Right renal cortex interstitium (tissue), 3 donors: ENCODE measurements at regions not wholly inside any gene's neighbourhood (a gene's known extent, or its start where the extent isn't known, plus 50 kb on each side); places are given as distances from the start of the nearest gene placed in this dataset.
"Not testable (repeated sequence)": the region's sequence is repeated elsewhere in the genome, so short reads cannot be mapped to it uniquely, and the experiment has no call there.

ENCODE experiments used
- DNase-seq, 3 donors: peaks; one replicate each; pipeline ENCODE4 v3.0.0-alpha.2; 2013; ENCODE audit warnings: low read depth in 3 of 3, low spot score in 2 of 3

DNA sequence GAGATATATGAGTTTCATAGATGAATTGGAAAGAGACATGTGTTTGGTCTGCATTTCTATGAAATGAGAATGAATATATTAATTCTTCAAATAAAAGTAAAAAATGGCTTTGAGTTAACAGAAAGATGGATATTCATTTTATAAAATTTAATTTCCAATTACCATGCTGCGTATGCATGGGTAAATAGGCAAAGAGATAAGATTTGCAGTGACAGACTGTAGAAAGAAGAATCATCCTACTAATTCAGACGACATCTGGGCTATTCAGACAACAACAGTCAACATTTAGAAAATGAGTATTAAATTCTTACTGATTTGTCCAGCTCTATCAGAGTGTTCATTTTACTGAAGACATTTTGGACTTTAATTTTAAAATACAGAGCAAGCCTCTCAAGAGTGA, 602.2 kb upstream of the NRSN1 start:
- no peak for DNase-seq

DNA sequence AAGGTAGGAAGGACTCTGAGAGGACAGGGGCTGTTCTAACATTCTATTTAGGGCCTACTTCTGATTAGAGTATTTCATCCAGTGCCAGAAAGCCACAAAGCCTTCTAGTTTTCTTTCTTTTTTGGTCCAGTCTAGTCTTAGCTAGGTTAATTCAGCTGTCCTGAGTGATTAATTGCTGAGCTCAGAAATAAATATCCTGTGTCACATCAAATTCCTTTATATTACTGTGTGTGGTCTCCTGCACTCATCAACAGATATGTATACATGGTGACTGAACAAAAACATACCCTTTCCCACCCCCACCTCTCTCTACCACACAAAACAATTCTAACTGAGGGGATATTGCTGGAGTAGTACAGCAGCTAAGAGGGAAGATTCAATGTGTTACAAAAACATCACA, 601.5 kb upstream of the NRSN1 start:
- DNase-seq, result peak in 1 of 3 donors; percentile 31

DNA sequence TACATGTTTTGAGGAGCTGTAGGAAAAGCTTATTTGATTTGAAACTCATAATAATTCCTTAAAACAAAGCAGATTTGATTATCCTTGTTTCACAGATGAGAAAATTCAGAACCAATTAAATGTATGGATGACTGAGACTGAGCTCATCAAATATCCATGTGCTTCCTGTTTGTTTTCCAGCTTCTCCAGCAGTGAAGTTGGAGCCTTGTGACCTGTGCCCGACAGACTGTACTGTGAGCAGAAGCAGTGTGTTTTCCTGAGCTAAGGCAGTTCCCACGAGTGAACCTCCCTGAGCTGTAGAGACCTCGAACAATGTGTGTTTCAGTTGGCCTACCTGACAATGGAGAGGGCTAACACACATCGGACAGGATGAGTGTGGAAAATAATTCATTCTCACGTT, 599.5 kb upstream of the NRSN1 start:
- no peak for DNase-seq

DNA sequence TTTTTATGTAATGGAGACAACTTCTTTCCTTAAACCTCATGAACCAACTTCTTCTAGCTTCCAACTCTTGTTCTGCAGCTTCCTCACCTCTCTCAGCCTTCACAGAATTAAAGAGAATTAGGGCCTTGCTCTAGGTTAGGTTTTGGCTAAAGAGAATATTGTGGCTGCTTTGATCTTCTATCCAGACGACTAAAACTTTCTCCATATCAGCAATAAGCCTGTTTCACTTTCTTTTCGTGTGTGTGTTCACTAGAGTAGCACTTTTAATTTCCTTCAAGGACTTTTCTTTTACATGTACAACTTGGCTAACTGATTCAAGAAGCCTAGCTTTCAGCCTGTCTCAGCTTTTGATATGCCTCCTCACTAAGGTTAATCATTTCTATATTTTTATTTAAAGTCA, 596.1 kb upstream of the NRSN1 start:
- no peak for DNase-seq

GRCh38 chr6:23531666-23532065, 594.3 kb upstream of the NRSN1 start:
- no peak for DNase-seq

GRCh38 chr6:23532227-23532626, 593.8 kb upstream of the NRSN1 start:
- DNase-seq, result no peak

DNA sequence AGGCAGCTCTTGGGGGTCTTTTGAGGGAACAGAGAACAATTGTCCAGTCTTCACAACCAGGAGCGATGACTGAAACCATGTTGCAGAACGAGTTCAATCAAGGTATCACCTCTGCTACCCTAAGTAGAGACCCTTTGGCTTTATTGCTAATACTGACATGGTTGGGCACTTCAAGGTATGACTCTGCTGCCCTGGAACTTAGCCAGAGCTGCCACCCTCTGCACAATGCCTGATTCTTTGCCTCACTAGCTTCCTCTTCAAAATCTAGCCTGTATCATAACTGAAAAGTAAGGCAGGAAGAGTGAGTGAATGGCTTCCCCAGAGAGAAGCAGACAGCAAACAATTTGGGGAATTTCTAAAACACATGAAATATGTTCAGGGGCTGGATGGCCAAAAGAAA, 592.7 kb upstream of the NRSN1 start:
- DNase-seq, result no peak

DNA sequence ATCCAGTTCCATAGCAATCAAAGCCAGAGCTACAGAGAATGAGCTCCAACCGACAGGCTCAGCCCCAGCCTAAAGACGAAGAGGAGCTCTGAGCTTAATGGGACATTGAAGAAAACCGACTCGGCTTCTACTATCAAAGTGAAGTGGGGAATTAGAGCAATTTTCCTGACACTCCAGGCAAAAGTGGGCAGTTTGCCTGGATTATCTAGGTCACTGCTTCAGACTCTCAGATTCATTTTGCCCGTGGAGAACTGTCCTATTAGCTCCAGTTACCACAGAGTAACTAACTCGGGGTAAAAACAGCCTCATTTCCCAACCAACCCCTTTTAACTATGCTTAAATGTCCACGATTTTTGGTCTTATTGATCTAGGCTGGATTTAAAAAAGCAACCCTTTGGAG, 592.1 kb upstream of the NRSN1 start:
- DNase-seq, result no peak

DNA sequence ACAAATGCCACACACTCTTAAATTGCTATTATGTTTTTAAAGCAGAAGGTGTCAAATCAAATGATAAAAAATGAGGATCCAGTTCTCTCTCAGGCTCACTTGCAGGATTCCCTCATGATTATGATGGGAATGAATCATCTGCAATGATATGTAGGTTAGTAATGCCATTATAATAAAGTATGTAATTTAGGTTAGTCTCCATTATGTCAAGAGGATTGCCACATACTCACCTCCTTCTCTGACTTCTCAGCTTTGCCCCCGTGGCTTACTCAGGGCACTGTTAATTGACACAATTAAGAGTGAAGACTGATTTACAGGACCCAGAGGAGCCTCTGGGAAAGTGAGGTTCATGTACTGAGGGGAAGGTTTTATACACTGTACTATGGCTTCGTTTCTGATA, 591.7 kb upstream of the NRSN1 start:
- no peak for DNase-seq

GRCh38 chr6:23535101-23535500, 590.9 kb upstream of the NRSN1 start:
- no peak for DNase-seq

DNA sequence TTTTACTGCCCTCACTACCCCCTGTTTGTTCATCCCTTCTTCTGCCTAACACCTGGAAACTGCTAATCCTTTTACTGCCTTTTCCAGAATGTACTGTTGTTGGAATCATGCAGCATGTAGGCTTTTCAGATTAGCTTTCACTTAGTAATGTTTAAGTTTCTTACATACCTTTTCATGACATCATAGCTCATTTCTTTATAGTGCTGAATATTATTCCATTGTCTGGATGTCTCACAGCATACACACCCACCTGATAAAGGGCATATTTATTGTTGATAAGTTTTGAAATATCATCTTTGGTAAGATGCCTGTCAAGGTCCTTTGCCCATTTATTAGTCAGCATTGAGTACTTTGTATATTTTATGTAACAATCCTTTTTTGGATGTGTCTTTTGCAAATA, 588.2 kb upstream of the NRSN1 start:
- DNase-seq, result no peak

- DNase-seq, result no peak
Measured at GRCh38 chr6:23547851-23548250, 578.2 kb upstream of the NRSN1 start.

GRCh38 chr6:23554953-23555352, 571.1 kb upstream of the NRSN1 start:
- not testable (repeated sequence) for DNase-seq

DNA sequence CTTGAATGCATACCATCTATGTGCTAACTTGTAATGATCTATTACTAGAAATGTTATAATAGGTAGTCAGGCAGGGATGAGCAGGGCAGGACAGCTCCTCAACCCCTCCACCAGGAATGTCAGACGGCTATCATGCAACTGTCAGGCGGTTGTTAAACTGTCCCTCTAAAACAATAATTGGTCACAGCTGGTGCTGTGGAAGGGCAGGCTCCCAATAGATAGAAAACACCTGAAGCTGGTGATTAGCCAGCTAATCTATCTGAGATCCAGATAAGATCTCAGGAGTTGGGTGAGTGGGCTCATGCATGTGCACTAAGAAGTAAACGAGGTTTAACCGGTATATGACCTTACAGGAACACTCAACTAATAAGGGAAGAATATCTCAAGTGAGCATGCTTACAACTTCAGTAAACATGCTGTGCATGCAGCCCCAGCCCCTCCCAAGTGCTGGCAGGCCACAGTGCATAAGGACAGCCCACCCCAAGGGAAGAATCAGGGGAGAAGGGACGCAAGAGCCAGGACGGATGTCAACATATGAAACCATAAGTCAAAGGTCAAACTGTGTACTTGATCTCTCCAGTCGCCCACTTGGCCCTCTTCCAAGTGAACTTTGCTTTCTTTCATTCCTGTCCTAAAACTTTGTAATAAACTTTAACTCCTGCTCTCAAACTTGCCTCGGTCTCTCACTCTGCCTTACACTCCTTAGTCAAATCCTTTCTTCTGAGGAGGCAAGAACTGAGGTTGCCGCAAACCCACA, 566.2 kb upstream of the NRSN1 start:
- peak; percentile 18 to 31 (median 29) for DNase-seq

- no peak for DNase-seq
Measured at GRCh38 chr6:23561732-23562131, 564.3 kb upstream of the NRSN1 start.

DNA sequence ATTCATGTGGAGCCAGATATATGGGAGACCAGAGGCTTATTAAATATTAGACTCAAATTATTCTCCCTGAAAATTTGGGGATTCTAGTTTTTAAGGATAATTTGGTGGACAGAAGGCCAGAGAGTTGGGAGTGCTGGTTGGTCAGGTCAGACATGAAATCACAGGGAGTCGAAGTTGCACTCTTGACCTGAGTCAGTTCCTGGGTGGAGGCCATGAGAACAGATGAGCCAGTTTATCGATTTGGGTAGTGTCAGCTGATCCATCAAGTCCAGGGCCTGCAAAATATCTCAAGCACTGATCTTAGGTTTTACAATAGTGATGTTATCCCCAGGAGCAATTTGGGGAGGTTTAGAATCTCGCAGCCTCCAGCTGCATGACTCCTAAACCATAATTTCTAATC, 563.5 kb upstream of the NRSN1 start:
- DNase-seq, result no peak

DNA sequence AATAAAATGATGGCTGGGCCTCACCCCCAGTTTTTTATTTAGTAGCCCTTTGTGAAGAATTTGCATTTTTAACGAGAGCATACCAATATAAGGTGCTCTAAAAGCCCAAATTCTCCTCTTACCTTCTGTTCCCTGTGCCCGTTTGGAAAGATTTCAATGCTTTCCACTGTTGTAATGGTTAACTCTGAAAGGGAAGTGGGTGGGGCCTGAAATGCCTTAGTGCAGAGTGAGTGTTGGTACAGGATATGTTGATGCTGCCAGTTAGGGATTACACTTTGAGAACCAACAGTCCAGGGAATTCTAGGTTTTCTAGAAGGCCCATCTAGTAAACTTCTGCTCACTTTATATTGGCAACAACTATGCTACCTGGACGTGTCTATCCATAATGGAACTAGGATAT, 562.7 kb upstream of the NRSN1 start:
- no peak for DNase-seq

GRCh38 chr6:23566418-23566817, 559.6 kb upstream of the NRSN1 start:
- DNase-seq, result no peak

- DNase-seq, result no peak
Measured at GRCh38 chr6:23568292-23568691, 557.7 kb upstream of the NRSN1 start.

GRCh38 chr6:23584134-23584763, 541.8 kb upstream of the NRSN1 start:
- DNase-seq, result no peak

DNA sequence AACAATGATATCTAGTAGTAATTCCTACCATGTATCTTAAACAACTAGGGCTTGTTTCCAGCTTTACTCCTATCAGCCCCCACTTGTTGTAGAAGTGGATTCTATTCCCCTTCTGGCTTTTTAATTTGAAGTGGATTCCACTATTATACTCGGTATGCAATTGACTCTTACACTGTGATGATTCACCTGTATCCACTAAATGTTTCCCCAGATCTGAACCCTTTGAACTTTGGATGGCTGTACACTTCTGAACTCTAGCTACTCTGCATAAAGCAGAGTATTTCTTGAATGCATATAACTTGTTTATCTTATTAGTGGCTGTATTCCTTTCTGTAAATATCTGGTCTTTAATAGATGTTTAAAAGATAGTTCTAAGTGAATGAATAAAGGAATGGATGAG, 538.4 kb upstream of the NRSN1 start:
- no peak for DNase-seq

DNA sequence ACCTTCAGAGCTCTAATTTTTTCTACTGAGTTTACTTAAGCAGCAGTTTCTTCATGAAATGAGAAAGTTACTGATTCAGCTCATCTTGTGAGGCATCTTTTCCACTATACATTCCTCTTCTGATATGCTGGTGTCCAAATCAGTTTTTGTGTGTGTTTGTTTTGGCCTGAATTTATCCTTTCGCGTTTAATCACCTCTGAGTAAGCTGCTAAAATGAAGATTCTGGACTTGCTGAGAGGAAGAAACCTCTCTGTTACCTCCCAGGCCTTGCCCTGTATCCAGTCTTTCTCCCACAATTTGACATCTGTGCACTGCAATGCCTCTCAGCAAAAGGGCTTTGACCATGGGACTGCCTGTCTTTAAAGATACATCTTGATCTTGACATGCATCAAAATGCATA, 536.2 kb upstream of the NRSN1 start:
- DNase-seq, result no peak
